Gastroesophageal sphincter (tissue), 3 donors: ENCODE measurements at regions not wholly inside any gene's neighbourhood (a gene's known extent, or its start where the extent isn't known, plus 50 kb on each side); places are given as distances from the start of the nearest gene placed in this dataset.

Experiments used
- POLR2A ChIP-seq, 2 donors: fragments of 450-650 bp; IDR thresholded peaks; one replicate each; pipeline ENCODE4 v1.6.1; 2017; ENCODE audit warnings: antibody characterized with exemption in 2 of 2, mild to moderate bottlenecking in 2 of 2, moderate library complexity in 1 of 2
- TF ChIP-seq, protein P1 (sequence below), 4 experiments: fragments of 200-600 bp in 2 of 4; fragments of 450-650 bp in 2 of 4; sonication (generic) in 1 of 4; IDR thresholded peaks; one replicate each; pipeline ENCODE4 v1.5.1; 2017 to 2019; ENCODE audit warnings: antibody characterized with exemption in 4 of 4, mild to moderate bottlenecking in 2 of 4, moderate library complexity in 2 of 4

DNA sequence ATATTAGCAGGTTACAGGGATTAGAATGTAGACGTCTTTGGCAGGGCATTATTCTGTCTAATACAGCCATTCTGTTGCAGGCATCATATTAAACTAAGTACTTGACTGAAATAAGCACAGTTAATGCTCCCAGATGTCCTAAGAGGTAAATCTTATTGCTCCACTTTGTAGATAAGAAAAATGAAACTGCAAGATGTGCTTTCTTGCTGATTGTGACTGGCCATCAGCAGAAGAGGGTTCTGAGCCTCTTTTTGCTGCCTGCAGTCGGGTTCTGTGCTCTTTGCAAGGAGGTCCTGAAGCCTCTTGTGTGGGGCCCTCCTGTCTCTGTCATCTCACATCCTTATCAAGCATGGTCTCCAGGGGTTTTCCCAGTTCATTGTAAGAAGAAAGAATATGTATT lies 167.1 kb downstream of the KCNJ2 start:
- TF ChIP-seq POLR2A (IDR thresholded peaks at IDR 0.05): no peak
- TF ChIP-seq, protein P1, sequence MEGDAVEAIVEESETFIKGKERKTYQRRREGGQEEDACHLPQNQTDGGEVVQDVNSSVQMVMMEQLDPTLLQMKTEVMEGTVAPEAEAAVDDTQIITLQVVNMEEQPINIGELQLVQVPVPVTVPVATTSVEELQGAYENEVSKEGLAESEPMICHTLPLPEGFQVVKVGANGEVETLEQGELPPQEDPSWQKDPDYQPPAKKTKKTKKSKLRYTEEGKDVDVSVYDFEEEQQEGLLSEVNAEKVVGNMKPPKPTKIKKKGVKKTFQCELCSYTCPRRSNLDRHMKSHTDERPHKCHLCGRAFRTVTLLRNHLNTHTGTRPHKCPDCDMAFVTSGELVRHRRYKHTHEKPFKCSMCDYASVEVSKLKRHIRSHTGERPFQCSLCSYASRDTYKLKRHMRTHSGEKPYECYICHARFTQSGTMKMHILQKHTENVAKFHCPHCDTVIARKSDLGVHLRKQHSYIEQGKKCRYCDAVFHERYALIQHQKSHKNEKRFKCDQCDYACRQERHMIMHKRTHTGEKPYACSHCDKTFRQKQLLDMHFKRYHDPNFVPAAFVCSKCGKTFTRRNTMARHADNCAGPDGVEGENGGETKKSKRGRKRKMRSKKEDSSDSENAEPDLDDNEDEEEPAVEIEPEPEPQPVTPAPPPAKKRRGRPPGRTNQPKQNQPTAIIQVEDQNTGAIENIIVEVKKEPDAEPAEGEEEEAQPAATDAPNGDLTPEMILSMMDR (IDR thresholded peaks at IDR 0.05): no peak
